K562 (cell line): ENCODE measurements at regions not wholly inside any gene's neighbourhood (a gene's known extent, or its start where the extent isn't known, plus 50 kb on each side); places are given as distances from the start of the nearest gene placed in this dataset.

Experiments used
- HDGF ChIP-seq: fragments of 450-650 bp; IDR thresholded peaks from 2 replicates; pipeline ENCODE4 v1.6.1; 2016
- TF ChIP-seq, protein P1 (sequence below), 2 experiments: fragments of 450-650 bp in 1 of 2; IDR thresholded peaks; 2 replicates each; pipeline ENCODE4 v1.6.1; 2011 to 2017; ENCODE audit warnings: low read depth in 2 of 2, antibody characterized with exemption in 1 of 2, borderline replicate concordance in 1 of 2, low read length in 1 of 2, mild to moderate bottlenecking in 1 of 2, mixed read lengths in 1 of 2; ENCODE audit not compliant: control insufficient read depth in 1 of 2
- TF ChIP-seq, protein P2 (sequence below): fragments of 450-650 bp; formaldehyde crosslinking; IDR thresholded peaks from 2 replicates; pipeline ENCODE4 v1.4.0; 2020; ENCODE audit warnings: mild to moderate bottlenecking, moderate library complexity
- TF ChIP-seq, protein P3 (sequence below): fragments of 450-650 bp; formaldehyde crosslinking; IDR thresholded peaks from 2 replicates; pipeline ENCODE4 v1.4.0; 2020; ENCODE audit warnings: mild to moderate bottlenecking, moderate library complexity
- TF ChIP-seq, protein P4 (sequence below): IDR thresholded peaks from 2 replicates; pipeline ENCODE4 v1.6.1; 2016; ENCODE audit warnings: missing genetic modification characterization, missing compliant biosample characterization
- TF ChIP-seq, protein P5 (sequence below): fragments of 450-650 bp; formaldehyde crosslinking; IDR thresholded peaks from 2 replicates; pipeline ENCODE4 v1.4.0; 2022; ENCODE audit warnings: missing genetic modification characterization
- TF ChIP-seq, protein P6 (sequence below), 2 experiments: fragments of 450-650 bp; formaldehyde crosslinking in 1 of 2; IDR thresholded peaks; 2 replicates each; pipeline versions ENCODE4 v1.4.0 to v1.6.1; 2014 to 2020; ENCODE audit warnings: mild to moderate bottlenecking in 2 of 2, borderline replicate concordance in 1 of 2, low read depth in 1 of 2

DNA sequence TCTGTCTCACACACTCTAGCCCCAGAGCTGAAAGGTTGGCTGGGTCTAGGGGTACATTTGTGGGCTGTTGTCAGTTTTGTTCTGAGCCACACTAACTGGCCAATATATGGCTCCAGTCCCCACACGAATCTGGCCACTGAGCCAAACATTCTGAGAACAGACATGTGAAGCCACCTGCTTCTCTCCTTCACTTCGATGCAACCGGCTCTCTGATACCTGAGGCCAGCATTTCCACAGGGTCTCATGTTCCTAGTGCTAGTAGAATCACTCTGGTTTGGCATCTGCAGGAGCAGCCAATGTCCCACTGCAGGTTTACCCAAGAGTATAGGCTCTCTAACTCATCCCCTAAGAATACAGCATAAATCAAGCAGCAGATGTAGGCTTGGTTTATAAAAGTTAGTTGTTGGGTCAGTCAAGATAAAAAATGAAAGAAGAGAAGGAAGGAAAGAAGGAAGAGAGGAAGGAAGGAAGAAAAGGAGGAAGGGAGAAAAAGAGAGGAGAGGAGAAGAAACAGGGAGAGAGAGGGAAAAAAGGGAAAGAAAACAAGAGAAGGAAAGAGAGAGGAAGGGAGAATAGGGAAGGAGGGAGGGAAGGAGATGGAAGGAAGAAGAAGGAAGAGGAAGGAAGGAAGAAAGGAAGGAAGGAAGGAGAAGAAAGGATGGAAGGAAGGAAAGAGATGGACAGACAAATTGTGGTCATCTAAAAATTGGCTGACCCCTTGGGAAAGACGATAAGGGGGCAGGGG is 75.1 kb downstream of the STRA8 start (continued):
- TF ChIP-seq, protein P1, sequence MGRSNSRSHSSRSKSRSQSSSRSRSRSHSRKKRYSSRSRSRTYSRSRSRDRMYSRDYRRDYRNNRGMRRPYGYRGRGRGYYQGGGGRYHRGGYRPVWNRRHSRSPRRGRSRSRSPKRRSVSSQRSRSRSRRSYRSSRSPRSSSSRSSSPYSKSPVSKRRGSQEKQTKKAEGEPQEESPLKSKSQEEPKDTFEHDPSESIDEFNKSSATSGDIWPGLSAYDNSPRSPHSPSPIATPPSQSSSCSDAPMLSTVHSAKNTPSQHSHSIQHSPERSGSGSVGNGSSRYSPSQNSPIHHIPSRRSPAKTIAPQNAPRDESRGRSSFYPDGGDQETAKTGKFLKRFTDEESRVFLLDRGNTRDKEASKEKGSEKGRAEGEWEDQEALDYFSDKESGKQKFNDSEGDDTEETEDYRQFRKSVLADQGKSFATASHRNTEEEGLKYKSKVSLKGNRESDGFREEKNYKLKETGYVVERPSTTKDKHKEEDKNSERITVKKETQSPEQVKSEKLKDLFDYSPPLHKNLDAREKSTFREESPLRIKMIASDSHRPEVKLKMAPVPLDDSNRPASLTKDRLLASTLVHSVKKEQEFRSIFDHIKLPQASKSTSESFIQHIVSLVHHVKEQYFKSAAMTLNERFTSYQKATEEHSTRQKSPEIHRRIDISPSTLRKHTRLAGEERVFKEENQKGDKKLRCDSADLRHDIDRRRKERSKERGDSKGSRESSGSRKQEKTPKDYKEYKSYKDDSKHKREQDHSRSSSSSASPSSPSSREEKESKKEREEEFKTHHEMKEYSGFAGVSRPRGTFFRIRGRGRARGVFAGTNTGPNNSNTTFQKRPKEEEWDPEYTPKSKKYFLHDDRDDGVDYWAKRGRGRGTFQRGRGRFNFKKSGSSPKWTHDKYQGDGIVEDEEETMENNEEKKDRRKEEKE (IDR thresholded peaks at IDR 0.05; ENCODE audit: borderline replicate concordance in 1 of 2, control insufficient read depth in 1 of 2, low read depth in 2 of 2, low read length in 1 of 2) = 0 out of 4 replicates have a peak, but pooled peaks of 1 of the 2 experiments have one; percentile 62
- TF ChIP-seq, protein P2, sequence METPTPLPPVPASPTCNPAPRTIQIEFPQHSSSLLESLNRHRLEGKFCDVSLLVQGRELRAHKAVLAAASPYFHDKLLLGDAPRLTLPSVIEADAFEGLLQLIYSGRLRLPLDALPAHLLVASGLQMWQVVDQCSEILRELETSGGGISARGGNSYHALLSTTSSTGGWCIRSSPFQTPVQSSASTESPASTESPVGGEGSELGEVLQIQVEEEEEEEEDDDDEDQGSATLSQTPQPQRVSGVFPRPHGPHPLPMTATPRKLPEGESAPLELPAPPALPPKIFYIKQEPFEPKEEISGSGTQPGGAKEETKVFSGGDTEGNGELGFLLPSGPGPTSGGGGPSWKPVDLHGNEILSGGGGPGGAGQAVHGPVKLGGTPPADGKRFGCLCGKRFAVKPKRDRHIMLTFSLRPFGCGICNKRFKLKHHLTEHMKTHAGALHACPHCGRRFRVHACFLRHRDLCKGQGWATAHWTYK (CRISPR knock-in tag) = no peak
- TF ChIP-seq, protein P3, sequence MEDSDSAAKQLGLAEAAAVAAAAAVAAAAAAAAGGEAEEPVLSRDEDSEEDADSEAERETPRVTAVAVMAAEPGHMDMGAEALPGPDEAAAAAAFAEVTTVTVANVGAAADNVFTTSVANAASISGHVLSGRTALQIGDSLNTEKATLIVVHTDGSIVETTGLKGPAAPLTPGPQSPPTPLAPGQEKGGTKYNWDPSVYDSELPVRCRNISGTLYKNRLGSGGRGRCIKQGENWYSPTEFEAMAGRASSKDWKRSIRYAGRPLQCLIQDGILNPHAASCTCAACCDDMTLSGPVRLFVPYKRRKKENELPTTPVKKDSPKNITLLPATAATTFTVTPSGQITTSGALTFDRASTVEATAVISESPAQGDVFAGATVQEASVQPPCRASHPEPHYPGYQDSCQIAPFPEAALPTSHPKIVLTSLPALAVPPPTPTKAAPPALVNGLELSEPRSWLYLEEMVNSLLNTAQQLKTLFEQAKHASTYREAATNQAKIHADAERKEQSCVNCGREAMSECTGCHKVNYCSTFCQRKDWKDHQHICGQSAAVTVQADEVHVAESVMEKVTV (CRISPR knock-in tag) = no peak
- TF ChIP-seq, protein P4, sequence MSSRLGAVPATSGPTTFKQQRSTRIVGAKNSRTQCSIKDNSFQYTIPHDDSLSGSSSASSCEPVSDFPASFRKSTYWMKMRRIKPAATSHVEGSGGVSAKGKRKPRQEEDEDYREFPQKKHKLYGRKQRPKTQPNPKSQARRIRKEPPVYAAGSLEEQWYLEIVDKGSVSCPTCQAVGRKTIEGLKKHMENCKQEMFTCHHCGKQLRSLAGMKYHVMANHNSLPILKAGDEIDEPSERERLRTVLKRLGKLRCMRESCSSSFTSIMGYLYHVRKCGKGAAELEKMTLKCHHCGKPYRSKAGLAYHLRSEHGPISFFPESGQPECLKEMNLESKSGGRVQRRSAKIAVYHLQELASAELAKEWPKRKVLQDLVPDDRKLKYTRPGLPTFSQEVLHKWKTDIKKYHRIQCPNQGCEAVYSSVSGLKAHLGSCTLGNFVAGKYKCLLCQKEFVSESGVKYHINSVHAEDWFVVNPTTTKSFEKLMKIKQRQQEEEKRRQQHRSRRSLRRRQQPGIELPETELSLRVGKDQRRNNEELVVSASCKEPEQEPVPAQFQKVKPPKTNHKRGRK = peak; percentile 71
- TF ChIP-seq, protein P5, sequence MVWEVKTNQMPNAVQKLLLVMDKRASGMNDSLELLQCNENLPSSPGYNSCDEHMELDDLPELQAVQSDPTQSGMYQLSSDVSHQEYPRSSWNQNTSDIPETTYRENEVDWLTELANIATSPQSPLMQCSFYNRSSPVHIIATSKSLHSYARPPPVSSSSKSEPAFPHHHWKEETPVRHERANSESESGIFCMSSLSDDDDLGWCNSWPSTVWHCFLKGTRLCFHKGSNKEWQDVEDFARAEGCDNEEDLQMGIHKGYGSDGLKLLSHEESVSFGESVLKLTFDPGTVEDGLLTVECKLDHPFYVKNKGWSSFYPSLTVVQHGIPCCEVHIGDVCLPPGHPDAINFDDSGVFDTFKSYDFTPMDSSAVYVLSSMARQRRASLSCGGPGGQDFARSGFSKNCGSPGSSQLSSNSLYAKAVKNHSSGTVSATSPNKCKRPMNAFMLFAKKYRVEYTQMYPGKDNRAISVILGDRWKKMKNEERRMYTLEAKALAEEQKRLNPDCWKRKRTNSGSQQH (CRISPR knock-in tag) = peak; percentile 85; the same call in 1 of the 2 replicates
- TF ChIP-seq HDGF = no peak
- TF ChIP-seq, protein P6, sequence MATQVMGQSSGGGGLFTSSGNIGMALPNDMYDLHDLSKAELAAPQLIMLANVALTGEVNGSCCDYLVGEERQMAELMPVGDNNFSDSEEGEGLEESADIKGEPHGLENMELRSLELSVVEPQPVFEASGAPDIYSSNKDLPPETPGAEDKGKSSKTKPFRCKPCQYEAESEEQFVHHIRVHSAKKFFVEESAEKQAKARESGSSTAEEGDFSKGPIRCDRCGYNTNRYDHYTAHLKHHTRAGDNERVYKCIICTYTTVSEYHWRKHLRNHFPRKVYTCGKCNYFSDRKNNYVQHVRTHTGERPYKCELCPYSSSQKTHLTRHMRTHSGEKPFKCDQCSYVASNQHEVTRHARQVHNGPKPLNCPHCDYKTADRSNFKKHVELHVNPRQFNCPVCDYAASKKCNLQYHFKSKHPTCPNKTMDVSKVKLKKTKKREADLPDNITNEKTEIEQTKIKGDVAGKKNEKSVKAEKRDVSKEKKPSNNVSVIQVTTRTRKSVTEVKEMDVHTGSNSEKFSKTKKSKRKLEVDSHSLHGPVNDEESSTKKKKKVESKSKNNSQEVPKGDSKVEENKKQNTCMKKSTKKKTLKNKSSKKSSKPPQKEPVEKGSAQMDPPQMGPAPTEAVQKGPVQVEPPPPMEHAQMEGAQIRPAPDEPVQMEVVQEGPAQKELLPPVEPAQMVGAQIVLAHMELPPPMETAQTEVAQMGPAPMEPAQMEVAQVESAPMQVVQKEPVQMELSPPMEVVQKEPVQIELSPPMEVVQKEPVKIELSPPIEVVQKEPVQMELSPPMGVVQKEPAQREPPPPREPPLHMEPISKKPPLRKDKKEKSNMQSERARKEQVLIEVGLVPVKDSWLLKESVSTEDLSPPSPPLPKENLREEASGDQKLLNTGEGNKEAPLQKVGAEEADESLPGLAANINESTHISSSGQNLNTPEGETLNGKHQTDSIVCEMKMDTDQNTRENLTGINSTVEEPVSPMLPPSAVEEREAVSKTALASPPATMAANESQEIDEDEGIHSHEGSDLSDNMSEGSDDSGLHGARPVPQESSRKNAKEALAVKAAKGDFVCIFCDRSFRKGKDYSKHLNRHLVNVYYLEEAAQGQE (IDR thresholded peaks at IDR 0.05; ENCODE audit: borderline replicate concordance) = no peak
- TF ChIP-seq, protein P6 (CRISPR knock-in tag; IDR thresholded peaks at IDR 0.05; ENCODE audit: low read depth) = no peak
